GM21825 (cell line): ENCODE measurements at regions not wholly inside any gene's neighbourhood (a gene's known extent, or its start where the extent isn't known, plus 50 kb on each side); places are given as distances from the start of the nearest gene placed in this dataset.
"Not testable (repeated sequence)": the region's sequence is repeated elsewhere in the genome, so short reads cannot be mapped to it uniquely, and the experiment has no call there.

Experiments
- ATAC-seq: cut with Tn5 transposase; IDR thresholded peaks from one replicate; pipeline ENCODE4 v1.9.1; 2021; ENCODE audit warnings: mild to moderate bottlenecking, moderate library complexity; ENCODE audit not compliant: unreplicated experiment

GRCh38 chr19:28076628-28077027 is 1136.3 kb downstream of the UQCRFS1 start:
- no peak for ATAC-seq

DNA sequence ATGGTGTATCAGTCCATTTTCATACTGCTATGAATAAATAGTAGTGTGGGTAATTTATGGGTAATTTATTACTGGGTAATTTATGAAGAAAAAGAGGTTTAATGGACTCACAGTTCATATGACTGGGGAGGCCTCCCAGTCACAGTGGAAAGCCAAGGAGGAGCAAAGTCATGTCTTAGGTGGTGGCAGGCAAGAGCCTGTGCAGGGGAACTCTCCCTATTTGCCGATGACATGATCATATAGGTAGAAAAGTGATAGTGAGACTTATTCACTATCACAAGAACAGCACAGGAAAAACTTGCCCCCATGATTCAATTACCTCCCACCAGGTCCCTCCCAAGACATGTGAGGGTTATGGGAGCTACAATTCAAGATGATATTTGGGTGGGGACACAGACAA is 1137.7 kb downstream of the UQCRFS1 start:
- ATAC-seq = no peak

GRCh38 chr19:28074773-28075172 is 1138.2 kb downstream of the UQCRFS1 start:
- ATAC-seq = no peak

- no peak for ATAC-seq
Observed at GRCh38 chr19:28067882-28068281, 1145.1 kb downstream of the UQCRFS1 start.

DNA sequence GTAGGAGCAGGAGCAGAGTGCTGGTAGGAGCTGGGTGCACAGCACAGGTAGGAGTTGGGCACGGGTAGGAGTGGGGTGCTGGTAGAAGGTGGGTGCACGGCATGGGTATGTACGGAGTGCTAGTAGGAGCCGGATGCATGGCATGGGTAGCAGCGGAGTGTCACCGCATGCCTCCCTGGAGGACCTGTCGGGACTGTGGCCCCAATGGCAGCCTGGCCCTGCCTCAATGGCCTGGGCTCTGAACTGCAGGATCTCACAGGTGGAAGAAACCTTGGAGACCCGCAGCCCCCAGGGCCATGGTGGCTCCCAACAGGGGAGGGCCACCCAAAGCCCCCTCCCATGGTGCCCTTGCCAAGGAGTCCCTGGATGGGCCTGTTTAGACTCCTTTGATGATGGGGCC is 1146.0 kb downstream of the UQCRFS1 start:
- ATAC-seq = no peak

- no peak for ATAC-seq
Observed at GRCh38 chr19:28066161-28066560, 1146.8 kb downstream of the UQCRFS1 start.

- ATAC-seq = no peak
Observed at GRCh38 chr19:28065026-28065425, 1147.9 kb downstream of the UQCRFS1 start.

DNA sequence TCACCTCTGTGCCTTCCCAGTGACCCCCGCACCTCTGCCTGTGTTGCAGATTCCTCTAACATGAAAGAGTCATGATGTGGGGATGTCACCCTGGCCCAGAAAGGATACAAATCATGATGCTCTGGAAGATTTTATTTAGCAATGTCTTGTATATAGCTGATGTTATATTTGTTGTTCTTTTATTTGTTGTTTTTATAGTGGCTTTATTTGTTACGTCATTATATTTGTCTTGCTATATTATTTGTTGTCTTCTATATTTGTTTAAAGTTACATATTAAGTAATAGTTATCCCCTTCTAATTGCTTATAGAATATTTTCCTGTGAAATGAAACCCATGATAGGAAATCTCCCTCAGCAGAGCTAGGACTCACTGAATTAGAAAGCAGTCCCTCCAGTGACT is 1149.2 kb downstream of the UQCRFS1 start:
- no peak for ATAC-seq

DNA sequence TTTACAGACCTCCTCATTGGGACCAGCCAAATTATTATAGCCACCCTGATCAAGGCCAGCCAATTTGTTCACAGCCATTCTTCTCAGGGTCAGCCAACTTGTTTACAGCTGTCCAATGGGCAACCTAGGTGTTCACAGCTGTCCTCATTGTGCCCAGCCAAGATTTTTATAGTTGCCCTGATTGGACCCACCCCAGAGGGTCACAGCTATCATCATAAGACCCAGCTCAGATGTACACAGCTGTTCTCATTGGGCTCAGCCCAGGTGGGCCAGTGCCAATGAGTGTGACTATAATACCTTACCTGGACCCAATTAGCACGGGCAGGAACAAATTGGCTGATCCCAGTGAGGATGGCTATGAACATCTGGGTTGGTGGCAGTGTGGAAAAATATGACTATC is 1151.8 kb downstream of the UQCRFS1 start:
- ATAC-seq = no peak

DNA sequence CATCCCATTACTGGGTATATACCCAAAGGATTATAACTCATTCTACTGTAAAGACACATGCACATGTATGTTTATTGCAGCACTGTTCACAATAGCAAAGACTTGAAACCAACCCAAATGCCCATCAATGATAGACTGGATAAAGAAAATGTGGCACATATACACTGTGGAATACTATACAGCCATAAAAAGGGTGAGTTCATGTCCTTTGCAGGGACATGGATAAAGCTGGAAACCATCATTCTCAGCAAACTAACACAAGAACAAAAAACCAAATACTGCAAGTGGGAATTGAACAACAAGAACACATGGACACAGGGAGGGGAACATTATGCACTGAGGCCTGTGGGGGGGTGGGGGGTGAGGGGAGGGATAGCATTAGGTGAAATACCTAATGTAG is 1155.9 kb downstream of the UQCRFS1 start:
- not testable (repeated sequence) for ATAC-seq

DNA sequence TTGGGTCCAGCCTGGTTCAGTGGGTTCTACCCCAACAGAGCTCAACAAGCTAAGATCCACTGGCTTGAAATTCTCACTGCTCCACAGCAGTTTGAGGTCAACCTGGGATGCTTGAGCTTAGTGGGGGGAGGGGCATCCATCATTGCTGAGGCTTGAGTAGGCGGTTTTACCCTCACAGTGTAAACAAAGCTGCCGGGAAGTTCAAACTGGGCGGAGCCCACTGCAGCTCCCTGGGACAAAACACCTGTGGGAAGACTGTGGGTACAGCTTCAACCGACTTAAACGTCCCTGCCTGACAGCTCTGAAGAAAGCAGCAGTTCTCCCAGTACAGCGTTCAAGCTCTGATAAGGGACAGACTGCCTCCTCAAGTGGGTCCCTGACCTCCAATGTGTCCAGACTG is 1161.9 kb downstream of the UQCRFS1 start:
- ATAC-seq = no peak

- ATAC-seq = no peak
Observed at GRCh38 chr19:28049875-28050274, 1163.1 kb downstream of the UQCRFS1 start.

GRCh38 chr19:28046932-28047331 is 1166.0 kb downstream of the UQCRFS1 start:
- ATAC-seq = no peak

DNA sequence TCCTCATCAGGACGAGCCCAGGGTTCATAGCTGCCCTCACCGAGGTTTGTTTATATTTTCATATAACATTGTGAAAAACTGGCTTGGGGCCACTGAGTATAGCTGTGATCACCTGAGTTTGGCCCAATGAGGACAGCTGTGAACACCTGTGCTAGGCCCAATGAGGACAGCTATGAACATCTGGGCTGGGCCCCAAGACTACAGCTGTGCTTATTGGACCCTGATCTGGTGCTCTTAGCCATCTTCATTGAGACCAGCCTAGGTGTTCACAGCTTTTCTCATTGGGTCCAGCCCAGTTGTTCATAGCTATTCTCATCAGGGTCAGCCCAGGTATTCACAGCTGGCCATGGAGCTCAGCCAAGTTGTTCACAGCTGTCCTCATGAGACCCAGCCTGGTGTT is 1167.3 kb downstream of the UQCRFS1 start:
- no peak for ATAC-seq

GRCh38 chr19:28044477-28044876 is 1168.5 kb downstream of the UQCRFS1 start:
- no peak for ATAC-seq

DNA sequence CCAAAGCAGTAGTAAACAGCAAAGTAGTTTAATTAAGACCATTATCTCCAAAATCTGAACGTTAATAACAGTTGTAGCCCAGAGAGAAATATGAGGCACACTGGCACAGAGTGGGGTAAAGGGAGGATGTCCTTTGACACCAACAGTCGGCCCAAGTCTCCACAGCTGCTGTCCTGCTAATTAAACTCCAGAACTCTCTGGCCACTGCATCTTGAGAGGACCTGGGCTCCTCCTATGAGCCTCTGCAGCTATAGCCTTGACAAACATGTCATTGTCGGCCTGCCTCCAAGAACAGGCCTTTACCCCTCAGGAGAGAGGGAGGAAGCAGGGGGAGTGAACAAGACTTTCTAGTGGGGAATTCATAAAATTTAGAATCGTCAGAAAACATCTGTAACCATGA is 1170.4 kb downstream of the UQCRFS1 start:
- ATAC-seq = no peak

- no peak for ATAC-seq
Observed at GRCh38 chr19:28039677-28040381, 1173.1 kb downstream of the UQCRFS1 start.

DNA sequence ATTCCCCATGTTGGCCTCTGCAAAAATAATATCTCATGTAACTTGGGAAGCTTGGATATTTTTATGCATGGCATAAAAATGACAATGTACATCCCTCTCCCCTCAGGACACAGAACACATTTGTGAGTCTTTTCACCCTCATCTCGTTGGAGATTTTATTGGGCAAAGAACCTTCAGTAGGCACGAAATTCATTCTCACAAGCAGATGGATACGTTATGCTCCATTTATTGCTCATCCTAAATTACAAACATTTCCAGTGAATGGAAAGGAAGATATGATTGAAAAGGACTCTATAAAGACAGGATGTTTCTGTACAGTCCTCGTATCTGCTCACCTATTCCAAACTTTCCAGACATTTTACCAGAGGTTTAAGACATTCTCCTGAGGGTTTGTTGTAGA is 1175.8 kb downstream of the UQCRFS1 start:
- ATAC-seq = no peak

DNA sequence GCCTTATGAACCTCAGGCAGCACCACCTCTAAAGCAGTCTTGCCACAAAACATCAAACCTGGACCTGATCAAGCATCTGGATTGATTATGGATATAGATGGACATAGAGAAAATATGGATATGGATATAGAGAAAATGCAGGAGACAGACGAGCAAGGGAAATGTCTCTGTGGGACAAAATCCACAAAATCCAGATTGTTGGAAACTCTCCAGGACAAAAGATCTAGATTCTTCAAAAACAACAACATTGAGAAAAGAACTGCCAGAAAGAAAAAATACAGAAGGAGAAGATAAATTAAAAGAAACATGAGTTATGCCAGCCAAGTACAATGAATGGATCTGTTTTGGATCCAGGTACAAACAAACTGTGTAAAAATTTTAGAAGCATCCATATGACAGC is 1176.5 kb downstream of the UQCRFS1 start:
- ATAC-seq = no peak

DNA sequence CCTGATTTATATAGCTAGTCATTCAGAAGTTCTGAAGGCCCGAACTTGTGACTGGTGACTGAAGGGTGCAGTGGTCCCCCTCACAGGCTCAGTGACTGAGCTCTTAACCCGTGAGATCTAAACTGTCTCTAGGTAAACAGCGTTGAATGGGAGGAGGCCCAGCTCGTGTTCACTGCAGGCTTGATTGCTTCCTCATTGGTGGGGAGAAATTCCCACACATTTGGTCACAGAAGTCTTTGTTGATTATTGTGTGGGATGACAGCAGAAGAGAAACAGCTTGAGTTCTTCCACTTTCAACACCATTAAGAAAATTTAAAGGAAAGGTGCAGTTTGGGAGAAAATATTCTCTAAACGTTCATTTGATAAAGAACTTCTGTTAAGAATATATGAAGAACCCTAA is 1178.0 kb downstream of the UQCRFS1 start:
- no peak for ATAC-seq

- ATAC-seq = no peak
Observed at GRCh38 chr19:28028881-28029444, 1184.0 kb downstream of the UQCRFS1 start.

- no peak for ATAC-seq
Observed at GRCh38 chr19:28027116-28027515, 1185.8 kb downstream of the UQCRFS1 start.

GRCh38 chr19:28026636-28027035 is 1186.3 kb downstream of the UQCRFS1 start:
- ATAC-seq = no peak
